Calu3 (cell line): ENCODE measurements at regions not wholly inside any gene's neighbourhood (a gene's known extent, or its start where the extent isn't known, plus 50 kb on each side); places are given as distances from the start of the nearest gene placed in this dataset.

Experiments used
- BruUV-seq: library from RNA; stranded (reverse); fragments of 400-500 nt; replicated peaks from 2 replicates; lab custom pipeline; 2021; lab: Mats Ljungman, UMichigan
- CTCF ChIA-PET: fragments of 300-600 bp; sonication (Branson Sonifier 250); formaldehyde crosslinking; loops from one replicate; lab custom pipeline; 2022; ENCODE audit warnings: antibody characterized with exemption; lab: Charles Lee
- DNase-seq: peaks from one replicate; pipeline ENCODE4 v3.0.0; 2022
- H3K27ac Mint-ChIP-seq: one replicate; pipeline ENCODE4 v1.8.0; 2022; ENCODE audit warnings: mixed read lengths; ENCODE audit not compliant: unreplicated experiment
- H3K27me3 Mint-ChIP-seq: one replicate; pipeline ENCODE4 v1.8.0; 2022; ENCODE audit warnings: mixed read lengths; ENCODE audit not compliant: unreplicated experiment
- H3K36me3 Mint-ChIP-seq: one replicate; pipeline ENCODE4 v1.8.0; 2022; ENCODE audit warnings: mild to moderate bottlenecking, moderate library complexity, mixed read lengths; ENCODE audit not compliant: insufficient read depth, unreplicated experiment
- H3K4me1 Mint-ChIP-seq: one replicate; pipeline ENCODE4 v1.8.0; 2022; ENCODE audit warnings: mild to moderate bottlenecking, low read depth, mixed read lengths; ENCODE audit not compliant: unreplicated experiment
- H3K4me3 Mint-ChIP-seq: one replicate; pipeline ENCODE4 v1.8.0; 2022; ENCODE audit warnings: mild to moderate bottlenecking, low read depth, moderate library complexity, mixed read lengths; ENCODE audit not compliant: unreplicated experiment
- H3K9me3 Mint-ChIP-seq: one replicate; pipeline ENCODE4 v1.8.0; 2022; ENCODE audit warnings: low read depth, mixed read lengths; ENCODE audit not compliant: unreplicated experiment
- intact Hi-C: fragments of 100-400 bp; cut with micrococcal nuclease; formaldehyde crosslinking; loops from one replicate; pipeline ENCODE4 v1.10.0; 2022; ENCODE audit not compliant: unreplicated experiment
- TF ChIP-seq, protein P1 (sequence below): fragments of 200-600 bp; IDR thresholded peaks from one replicate; pipeline ENCODE4 v1.8.0; 2022; ENCODE audit warnings: antibody characterized with exemption; ENCODE audit not compliant: unreplicated experiment

DNA sequence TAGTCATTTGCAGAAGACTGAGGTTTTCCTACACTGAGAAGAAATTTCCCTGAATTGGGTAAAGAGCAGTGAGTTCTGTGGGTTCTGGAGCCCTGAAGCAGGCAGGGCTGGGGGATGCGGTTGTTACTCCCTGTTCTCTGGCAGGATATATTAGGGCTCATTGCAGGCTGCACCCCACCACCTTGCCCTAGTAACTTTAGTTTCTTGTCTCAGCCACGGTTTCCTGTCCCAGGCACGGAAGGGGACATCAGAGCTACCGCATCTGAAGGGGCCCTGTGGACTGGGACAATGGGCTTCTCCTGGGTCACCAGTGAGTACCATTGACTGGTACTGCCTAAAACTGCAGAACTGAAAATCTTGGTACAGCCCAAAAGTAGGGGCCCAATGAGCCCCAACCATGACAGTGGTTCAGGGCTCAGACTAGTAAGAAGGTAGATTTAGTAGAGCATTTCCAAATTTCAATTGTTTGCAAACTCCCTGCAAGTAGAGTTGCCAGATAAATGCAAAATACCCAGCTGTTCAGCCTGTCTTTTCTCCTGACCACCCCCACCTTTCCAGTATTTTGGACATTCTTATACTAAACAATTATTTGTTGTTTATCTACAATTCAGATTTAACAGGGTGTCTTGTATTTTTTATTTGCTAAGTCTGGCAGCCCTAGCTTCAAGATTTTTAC lies 54.5 kb upstream of the EYA2 start:
- Mint-ChIP-seq H3K9me3 (peaks cover 3% of the 10 kb centered on the region), H3K27me3 (peaks cover 33% of the 10 kb centered on the region), H3K36me3 (no peaks in the 10 kb centered on the region), H3K27ac (no peak overlapping the region), H3K4me1 (peaks cover 16% of the 10 kb centered on the region), H3K4me3 (no peak overlapping the region)
- no TSS peak for BruUV-seq
- intact Hi-C loops: no loop called here
- CTCF ChIA-PET: interaction anchor here (0.7 kb wide), 1 partner anchor 86 kb away, joined by 3 read pairs; no protein-coding TSS in a partner anchor
- TF ChIP-seq, protein P1, sequence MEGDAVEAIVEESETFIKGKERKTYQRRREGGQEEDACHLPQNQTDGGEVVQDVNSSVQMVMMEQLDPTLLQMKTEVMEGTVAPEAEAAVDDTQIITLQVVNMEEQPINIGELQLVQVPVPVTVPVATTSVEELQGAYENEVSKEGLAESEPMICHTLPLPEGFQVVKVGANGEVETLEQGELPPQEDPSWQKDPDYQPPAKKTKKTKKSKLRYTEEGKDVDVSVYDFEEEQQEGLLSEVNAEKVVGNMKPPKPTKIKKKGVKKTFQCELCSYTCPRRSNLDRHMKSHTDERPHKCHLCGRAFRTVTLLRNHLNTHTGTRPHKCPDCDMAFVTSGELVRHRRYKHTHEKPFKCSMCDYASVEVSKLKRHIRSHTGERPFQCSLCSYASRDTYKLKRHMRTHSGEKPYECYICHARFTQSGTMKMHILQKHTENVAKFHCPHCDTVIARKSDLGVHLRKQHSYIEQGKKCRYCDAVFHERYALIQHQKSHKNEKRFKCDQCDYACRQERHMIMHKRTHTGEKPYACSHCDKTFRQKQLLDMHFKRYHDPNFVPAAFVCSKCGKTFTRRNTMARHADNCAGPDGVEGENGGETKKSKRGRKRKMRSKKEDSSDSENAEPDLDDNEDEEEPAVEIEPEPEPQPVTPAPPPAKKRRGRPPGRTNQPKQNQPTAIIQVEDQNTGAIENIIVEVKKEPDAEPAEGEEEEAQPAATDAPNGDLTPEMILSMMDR: no peak
- no peak for DNase-seq
